IPS-NIHi11 (cell line): ENCODE measurements at regions not wholly inside any gene's neighbourhood (a gene's known extent, or its start where the extent isn't known, plus 50 kb on each side); places are given as distances from the start of the nearest gene placed in this dataset.
"Not testable (repeated sequence)": the region's sequence is repeated elsewhere in the genome, so short reads cannot be mapped to it uniquely, and the experiment has no call there.

Experiments used
- DNase-seq: peaks from one replicate; pipeline ENCODE4 v3.0.0; 2012; ENCODE audit warnings: mixed read lengths, low spot score

DNA sequence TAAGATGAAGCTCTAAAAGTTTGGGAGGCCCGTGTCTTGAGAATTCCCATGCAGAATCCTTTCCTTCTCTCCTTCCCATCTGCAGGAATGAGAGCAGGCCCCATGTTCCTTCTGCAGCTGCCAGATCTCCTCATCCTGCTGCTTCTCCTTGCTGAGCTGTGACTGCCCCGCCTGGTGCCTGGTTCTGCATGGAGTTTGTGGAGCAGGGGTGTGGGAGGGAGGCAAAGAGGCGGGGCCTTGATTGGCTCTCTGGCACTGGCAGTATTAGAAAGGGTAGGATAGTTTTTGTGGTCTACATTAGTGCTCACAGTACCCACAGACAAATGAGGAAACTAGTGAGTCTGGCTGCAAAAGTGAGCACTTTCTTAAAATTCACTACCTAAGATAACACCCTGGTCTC is 91.1 kb upstream of the CLPB start:
- peak; percentile 52 for DNase-seq

DNA sequence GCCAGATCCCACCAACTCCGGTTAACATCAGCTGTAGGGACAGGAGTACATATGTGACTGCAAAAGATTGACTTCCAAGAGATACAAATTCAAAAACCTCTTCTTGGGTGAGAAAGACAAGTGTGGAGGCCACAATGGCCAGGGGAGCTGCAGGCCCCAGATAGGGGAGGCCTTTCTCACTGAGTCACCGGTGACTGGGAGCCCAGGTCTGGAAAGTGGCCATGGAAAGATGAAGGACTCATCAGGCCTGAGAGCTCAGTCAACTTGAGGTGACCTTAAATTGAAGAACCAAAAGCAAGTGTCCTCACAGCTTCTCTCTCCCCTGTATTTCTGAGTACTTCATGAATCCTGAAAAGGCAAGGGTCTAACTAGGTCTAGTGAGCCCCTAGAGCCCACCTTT is 90.4 kb upstream of the CLPB start:
- DNase-seq: no peak

DNA sequence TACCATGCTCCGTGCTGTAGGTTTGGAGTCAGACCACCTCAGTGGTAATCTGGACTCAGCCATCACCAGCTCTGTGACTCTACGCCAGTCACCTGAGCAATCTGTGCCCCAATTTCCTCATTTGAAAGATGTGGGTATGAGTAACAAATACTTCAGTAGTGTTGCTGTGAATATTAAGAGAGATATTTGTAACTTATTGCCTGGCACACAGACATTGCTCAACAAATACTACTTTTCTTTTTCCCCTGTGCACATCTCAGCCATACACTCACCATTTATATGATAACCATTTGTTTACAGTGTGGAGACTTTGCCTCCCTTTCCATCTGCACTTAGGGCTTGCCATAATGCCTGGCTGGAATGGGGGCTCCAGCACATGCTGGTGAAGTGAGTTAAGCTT is 89.7 kb upstream of the CLPB start:
- no peak for DNase-seq

DNA sequence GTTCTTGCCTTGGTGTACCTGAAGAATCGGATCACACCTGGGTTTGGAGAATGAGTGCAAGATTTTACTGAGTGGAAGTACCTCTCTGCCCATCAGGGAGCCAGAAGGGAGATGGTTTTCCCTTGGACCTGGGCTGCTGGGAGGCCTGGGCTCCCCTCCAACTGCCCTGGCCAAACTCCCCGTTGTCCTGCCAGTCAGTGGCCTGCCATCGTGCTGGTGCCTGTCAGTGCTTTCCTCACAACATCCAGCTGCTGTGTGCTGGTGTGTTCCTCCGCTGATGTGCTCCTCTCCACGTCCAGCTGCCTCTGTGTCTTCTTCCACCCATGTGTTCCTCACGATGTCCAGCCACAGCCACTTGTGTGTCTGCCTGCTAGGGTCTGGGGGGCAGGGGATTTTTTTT is 87.9 kb upstream of the CLPB start:
- DNase-seq: no peak

DNA sequence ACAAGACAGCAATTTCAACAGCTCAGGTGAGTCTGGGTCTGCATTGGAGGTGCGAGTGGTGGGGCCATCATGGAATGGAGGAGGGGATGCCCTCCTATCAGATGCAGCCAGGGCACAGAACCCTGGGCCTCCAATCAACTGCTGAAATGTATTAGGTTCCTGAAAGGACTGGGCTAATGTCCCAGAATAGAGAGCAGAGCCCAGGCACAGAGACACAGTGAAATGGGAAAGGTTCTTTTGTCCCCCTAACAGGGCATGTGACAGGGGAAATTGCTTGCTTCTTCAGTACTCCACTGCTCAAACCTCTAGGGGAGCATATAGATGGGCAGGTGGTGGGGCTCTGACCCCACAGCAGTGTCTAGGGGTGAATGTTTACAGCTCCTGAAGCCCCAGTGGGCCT is 87.3 kb upstream of the CLPB start:
- DNase-seq: no peak

DNA sequence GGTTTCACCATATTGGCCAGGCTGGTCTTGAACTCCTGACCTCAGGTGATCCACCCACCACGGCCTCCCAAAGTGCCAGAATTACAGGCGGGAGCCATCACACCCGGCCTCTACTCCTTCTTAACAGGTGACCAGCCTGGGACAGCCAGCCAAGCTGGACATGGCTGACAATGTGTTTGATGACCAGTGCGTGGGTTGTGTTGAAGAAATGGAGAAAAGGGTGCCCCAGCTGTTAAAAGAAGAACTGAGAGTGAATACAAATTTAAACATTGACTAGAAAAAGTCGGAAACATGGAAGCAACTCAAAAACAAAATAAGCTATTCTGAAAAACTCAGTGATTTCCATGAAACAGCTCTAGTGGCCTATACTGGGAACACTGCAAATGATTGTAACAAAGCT is 86.5 kb upstream of the CLPB start:
- no peak for DNase-seq

DNA sequence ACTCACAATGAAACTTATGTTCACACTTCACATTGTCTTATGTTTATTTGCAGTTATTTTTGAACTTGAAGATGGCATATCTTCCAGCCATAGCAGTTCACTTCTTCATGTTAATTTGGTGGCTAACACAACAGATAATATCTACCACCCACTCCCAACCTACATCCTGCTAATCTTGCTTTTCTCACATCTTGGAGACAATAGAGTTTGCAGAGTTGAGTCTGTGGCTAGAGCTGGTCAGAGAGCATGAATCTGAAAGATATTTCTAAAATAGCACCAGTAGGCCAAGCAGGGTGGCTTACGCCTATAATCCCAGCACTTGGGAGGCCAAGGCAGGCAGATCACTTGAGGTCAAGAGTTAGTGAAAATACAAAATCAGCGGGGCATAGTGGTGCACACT is 85.6 kb upstream of the CLPB start:
- not testable (repeated sequence) for DNase-seq

DNA sequence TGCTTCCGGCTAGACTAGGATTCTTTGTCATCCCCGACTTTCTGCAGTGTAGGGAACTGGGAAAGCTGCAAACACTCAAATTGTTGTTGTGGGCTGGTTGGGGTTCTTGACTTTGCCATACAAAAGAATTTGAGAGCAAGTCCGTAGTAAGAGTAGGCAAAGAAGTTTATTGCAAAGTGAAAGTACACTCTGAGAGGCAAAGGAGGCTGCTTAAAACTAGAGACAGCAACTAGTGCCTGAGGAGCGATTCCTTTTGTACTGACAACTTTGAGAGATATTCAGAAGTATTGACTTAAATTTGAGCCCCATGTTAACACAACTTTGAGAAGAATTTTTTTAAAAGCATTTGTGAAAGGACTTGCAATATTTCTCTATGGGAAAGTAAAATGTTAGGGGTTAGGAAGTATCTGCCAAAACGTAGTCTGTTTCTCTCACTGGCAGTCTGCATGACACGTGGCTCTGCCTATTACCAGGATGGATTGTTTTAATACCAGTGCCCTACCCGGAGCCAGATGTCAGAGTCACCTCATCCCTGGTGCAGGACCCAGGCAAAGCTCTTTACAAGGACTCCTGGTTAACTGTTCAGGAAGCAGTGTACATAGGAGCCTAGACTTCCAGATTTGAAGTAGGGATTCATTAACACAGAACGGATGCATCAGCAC is 85.0 kb upstream of the CLPB start:
- no peak for DNase-seq

DNA sequence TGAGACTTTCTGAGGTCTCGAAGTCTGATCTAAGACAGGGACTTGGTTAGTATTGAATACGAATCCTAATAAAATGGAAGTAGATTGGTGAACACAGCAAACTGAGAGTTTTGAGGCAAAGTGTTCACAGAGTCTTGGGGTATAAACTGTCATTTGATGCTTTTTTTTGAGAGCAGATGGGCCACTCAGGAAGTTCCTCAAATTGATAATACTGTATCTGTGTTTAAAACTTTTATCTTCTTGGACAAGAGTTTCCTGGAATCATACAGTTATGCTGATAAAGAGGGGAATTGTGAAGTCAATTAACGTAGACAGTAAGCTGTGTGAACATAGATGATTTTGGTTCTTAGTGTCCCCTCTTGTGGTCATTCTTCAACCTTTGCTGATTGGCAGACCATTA is 80.0 kb upstream of the CLPB start:
- no peak for DNase-seq

DNA sequence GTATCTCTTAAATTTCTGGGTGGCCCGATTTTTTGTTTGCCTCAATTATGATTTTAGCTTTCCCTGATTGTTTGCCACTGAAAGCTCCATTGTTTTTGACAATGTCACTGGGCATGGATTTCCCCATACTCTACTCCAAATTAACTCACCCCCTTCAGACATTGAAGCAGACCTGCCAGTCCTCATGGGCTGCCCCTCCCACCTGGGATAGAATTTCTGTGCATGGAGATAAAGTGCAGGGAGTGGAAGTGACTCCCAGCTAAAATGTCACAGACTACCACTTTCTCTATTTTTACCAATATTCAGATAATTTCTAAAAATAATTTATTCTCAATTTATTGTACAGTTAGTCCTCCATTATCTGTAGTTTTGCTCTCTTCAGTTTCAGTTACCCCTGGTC is 79.1 kb upstream of the CLPB start:
- DNase-seq: no peak

DNA sequence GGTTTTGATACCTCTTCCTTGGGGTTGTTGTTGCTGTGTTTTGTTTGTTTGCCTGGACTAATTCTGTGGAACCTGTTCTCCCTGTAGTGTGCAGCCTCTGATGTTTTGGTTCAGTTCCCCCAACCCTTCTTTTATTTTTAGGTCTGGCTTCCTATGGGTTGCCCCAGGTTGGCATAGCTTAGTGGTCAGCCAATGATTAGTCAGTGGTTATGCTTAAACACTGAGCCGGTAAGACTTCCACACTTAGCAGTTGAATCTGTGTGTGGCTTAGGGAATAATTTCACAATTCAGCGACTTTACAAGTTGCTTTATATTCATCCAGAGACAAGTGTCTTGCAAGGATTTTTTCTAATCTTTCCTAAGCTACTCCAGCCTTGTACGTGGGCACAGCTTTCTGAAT is 78.6 kb upstream of the CLPB start:
- no peak for DNase-seq

DNA sequence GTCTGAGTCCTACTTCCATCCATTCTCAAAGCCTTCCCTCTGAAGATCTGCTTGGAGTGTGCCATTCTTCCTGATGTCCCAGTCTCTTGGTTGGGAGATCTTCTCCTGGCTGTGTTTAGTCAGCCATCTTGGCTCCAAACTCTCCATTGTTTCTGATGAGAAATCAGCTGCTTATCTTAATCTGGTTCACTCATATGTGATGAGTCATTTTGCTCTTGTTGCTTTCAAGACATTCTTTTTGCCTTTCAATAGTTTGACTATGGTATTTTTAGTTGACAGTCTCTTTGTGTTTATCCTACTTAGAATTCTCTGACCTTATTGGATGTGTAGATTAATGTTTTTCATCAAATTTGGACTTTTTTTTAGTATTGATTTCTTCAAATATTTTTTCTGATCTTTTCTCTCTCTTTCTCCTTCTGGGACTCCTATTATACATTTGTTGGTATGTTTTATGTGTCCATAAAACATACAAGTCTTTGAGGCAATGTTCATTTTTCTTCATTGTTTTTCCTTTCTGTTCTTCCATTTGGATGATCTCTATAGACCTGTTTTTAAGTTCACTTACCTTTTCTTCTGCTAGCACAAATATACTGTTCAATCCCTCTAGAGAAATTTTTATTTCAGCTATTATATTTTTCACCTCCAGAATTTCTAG is 77.2 kb upstream of the CLPB start:
- no peak for DNase-seq

DNA sequence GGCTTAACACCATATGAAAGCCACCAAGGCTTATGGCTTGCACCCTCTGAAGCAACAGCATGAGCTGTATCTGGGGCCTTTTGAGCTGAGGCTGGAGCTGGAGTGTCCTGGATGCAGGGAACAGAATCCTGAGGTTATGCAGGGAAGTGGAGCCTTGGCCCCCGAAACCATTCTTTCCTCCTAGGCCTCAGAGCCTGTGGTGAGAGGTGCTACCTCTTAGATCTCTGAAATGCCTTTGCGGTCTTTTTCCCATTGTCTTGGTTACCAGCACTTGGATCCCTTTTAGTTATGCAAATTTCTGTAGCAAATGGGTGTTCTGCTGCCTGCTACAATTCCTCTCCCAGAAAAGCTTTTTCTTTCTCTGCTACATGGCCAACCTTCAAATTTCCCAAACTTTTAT is 72.7 kb upstream of the CLPB start:
- DNase-seq: no peak

DNA sequence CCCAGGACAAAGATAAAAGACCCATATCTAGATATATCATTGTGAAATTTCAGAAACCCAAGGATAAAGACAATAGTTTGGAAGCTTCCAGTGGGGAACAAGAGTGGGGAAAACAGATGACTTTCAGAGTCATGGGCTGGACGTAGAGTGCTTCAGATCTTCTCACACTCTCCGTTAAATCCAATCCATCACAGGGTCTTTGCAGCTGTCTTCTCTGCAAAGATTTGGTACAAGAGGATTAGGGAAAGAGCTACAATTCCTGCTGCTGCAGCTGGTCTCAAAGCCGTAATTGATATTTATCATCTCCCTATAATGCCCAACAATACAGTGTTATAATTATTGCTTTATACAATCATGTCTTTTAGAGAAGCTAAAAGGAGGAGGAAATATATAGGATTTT is 63.4 kb upstream of the CLPB start:
- DNase-seq: no peak

DNA sequence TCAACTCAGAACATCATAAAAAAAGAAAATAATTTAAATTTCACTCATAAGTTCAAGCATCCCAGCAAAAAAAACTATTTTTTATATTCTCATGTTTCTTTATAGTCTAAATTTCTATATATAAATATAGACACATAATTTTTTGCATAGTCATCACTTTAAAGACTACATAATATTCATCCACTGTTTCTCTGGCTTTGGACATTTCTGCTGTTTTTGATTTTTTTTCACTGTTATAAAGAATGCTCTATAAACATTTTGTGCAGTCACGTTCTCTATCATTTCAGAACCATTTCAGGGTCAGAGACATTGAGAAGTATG is 59.7 kb upstream of the CLPB start:
- DNase-seq: no peak

DNA sequence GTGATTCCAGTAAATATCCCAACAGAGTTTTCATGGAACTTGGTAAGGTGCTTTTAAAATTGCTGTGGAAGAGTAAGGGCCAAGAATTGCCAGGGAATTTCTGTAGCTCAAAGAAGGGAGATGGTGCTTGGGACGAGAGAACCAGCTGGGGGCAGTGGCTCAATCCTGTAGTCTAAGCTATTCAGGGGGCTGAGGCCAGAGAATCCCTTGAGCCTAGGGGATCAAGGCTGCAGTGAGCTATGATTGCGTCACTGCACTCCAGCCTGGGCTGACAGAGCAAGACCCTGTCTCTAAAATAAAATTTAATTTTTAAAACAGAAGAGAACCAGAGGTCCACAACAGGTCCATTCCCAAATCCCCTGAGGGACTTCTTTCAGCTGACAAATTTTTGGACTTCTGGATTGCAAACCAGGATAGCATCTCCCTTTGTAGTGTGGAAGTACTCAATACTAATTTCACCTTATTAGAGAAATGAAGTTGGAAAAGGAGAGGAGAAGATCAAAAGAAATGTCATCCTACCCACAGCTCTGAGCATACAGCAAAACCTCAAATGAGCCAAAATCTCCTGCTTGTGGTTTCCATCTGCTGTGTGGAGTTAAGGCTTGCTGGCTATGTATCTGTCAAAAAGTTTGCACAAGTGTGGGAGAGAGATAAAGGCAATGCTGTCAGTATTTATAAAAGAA is 59.2 kb upstream of the CLPB start:
- no peak for DNase-seq

DNA sequence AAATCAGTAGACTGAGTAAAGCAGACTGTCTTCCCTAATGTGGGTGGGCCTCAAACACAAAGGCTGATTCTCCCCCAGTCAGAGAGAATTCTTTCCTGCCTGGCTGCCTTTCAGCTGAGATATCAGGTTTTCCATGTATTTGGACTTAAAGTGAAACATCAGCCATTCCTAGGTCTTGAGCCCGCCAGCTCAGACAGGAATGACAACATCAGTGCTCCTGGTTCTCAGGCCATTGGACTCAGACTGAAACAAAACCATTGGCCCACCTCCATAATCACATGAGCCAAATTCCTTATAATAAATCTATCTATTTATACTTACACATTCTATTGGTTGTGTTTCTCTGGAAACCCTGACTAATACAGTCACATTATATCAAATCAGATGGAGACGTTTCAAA is 56.7 kb upstream of the CLPB start:
- DNase-seq: no peak
